NCI-H446 (cell line): ENCODE measurements at regions not wholly inside any gene's neighbourhood (a gene's known extent, or its start where the extent isn't known, plus 50 kb on each side); places are given as distances from the start of the nearest gene placed in this dataset.

Experiments
- DNase-seq, 2 experiments: peaks; one replicate each; lab custom pipeline; 2025; lab: John Stamatoyannopoulos, UW

DNA sequence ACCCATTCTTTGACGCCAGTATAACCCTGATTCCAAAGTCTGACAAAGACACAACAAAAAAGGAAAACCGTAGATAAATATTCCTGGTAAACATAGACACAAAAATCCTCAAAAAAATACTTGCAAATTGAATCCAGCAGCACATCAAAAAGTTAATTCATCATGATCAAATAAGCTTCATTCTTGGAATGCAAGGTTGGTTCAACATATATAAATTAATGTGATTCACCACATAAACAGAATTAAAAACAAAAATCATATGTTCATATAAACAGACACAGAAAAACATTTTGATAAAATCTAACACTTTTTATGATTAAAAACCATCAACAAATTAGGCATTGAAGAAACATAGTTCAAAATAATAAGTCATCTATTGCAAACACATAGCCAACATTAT is 324.2 kb upstream of the TRPC7 start:
- no peak for DNase-seq

- peak in 1 of 2 experiments; percentile 17 for DNase-seq
Measured at GRCh38 chr5:136686192-136686872, 321.0 kb upstream of the TRPC7 start.

GRCh38 chr5:136682986-136683385 is 317.6 kb upstream of the TRPC7 start:
- DNase-seq: no peak

- no peak for DNase-seq
Measured at GRCh38 chr5:136679233-136679632, 313.9 kb upstream of the TRPC7 start.

GRCh38 chr5:136677217-136677616 is 311.9 kb upstream of the TRPC7 start:
- no peak for DNase-seq

DNA sequence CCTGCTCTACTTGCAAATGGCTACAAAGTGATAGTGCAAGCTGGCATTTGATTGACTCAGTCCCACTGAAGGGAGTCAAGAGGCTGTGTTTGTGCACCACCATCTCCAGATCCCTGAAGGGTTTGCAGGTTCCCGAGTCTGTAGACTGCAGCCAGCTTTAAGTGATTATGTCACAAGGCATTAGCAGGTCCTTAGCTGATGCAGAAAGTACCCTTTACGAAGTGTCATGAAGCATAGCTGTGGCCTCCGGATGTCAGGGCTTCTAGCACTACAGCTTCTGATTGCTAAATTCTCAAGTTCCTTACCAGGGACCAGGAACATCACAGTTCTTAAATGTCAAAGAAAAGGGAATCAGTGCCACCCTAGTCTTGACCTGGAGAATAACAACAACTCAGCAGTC is 311.3 kb upstream of the TRPC7 start:
- DNase-seq: no peak

DNA sequence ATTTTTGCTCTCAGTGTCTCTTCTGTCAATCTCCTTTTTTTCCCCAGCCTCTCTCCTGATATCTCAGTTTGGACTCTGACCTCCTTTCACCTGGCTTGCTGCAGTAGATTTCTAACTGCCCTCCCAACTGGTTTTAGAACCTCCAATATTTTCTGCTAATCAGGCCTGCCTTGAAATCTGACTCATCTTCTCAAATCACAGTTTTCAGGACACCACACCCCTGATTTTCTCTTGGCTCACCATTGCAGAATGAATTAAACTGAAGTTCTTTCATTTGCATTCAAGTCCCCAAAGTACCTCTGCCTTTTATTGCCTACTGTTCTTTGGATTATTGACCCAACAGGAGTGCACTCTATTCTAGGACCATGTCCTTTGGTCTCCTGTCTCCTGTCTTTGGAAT is 310.4 kb upstream of the TRPC7 start:
- DNase-seq: no peak

DNA sequence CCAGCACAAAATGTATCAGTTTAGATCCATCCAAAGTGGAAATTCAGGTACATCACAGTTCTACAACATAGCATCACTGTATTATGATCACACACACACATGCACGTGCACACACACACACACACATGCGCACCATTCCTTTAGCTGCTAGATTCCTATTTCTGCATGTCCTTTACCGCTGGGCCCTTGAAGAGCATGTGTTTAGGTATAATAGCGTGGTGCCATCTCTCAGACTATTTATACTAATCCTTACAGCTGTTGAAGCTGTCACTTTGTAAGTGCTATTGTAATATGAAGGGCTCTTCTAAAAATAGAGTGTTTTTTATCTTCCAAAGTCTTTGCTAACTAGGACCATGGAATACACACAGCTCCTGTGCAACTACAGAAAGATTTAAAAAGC is 308.8 kb upstream of the TRPC7 start:
- no peak for DNase-seq

- no peak for DNase-seq
Measured at GRCh38 chr5:136667789-136668188, 302.4 kb upstream of the TRPC7 start.

GRCh38 chr5:136666970-136667620 is 301.8 kb upstream of the TRPC7 start:
- DNase-seq: no peak

DNA sequence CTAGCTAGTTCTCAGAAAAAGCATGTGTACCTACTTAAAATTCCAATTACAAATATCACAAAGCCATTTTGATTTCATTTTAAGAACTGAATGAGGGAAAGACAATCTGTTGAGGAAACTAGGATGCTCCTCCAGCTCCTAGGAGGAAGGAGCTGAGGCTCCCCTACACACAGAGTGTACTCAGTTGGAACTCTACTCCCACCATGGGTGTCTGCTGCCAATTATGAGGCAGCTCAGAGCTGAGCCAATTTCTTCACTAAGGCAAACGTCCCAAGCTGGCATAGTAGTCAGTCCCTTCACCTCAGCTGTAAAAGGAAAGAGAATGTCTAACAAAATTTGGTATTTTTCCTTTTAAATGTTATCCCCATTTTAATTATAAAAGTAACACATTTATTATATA is 300.0 kb upstream of the TRPC7 start:
- DNase-seq: no peak

- DNase-seq: no peak
Measured at GRCh38 chr5:136661026-136661425, 295.7 kb upstream of the TRPC7 start.

DNA sequence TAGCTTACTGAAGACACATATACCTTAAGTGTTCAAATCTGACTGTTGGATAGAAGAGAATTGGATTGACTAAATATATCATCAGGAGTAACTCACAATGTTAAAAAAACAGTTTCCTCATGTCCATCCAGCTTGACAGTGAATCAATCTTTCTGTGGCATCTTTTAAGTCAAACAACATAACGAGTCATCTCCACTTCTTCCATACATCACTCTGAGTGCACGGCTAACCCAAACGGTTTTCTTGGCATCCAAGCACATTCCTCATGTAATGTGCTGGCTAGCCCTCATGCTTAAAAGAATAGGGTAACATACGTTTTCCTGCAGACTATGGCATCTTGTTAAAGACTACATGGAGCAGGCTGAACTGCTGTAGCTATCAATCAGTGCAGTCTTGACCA is 291.5 kb upstream of the TRPC7 start:
- no peak for DNase-seq

- DNase-seq: no peak
Measured at GRCh38 chr5:136655468-136655867, 290.1 kb upstream of the TRPC7 start.

GRCh38 chr5:136646915-136647314 is 281.6 kb upstream of the TRPC7 start:
- no peak for DNase-seq

DNA sequence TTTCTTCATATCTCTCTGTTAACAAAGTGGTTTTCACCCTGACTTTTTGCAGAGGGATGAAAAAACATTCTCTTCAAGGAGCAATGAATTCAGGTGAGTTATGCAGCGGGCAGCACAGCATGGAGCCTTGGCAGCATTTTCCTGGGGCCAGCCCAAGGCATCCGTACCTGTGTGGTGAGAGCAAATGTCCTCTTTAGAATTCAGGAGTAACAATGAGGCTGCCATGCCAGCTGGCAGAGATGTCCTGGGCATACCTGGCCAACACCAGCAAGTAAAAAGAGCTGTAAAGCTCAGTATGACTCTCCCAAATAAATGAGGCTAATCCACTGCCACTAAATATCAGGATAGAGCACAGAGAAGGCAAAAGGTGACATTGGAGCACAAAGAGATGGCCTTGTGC is 277.6 kb upstream of the TRPC7 start:
- DNase-seq: no peak

DNA sequence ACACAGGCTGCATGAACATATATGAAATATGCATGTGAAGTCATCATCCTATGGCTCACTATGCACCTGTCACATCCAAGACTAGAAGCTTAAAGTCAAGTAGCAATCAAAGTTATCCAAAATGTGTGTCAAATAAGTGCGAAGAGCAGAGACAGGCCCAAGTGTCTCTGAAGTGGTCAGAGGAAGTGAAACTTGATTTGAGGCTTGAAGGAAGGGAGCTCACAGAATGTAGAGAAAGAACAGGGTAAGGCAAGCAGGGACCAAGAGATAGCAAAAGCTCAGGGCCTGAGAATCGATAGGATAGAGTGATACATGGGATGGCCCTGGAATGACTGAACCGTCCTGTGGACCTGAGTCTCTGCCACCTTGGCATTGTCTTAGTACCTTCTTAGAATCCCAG is 274.3 kb upstream of the TRPC7 start:
- no peak for DNase-seq

- DNase-seq: no peak
Measured at GRCh38 chr5:136638084-136638483, 272.7 kb upstream of the TRPC7 start.

DNA sequence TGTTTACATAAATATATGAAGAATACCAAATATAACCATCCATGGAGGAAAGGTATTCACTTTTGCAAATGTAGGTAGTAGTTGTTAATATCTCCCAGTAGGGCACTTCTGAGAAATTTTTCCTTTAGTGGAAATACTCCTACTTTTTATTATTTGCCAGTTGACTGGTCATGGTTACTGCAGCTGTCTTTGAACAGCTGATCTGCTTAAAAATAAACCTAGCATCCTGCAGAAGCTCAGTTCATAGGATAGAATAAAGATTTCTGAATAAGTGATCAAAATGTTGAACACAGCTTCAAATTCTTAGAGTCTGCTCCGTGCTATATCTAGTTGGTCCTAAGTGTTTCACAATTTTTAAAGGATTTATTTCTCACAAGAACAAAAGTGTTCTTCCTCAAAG is 270.7 kb upstream of the TRPC7 start:
- no peak for DNase-seq

DNA sequence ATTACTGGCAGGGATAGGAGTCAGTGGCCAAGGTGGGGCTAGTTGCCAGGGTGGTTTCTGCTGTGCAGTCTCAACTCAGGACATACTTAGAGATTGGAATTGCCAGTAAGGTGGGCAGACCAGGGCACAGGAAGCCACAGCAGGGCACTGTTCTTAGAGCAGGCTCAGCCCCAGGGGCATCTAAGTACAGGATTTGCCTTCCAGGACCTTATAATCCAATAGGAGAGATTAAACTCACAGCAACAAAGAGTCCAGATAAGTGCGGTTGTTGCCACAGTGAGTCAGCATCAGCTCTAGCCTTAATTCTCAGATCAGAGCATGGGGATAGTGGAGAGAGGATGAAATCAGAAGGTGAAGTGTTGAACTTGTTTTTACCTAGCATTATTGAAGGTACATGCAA is 265.8 kb upstream of the TRPC7 start:
- no peak for DNase-seq

DNA sequence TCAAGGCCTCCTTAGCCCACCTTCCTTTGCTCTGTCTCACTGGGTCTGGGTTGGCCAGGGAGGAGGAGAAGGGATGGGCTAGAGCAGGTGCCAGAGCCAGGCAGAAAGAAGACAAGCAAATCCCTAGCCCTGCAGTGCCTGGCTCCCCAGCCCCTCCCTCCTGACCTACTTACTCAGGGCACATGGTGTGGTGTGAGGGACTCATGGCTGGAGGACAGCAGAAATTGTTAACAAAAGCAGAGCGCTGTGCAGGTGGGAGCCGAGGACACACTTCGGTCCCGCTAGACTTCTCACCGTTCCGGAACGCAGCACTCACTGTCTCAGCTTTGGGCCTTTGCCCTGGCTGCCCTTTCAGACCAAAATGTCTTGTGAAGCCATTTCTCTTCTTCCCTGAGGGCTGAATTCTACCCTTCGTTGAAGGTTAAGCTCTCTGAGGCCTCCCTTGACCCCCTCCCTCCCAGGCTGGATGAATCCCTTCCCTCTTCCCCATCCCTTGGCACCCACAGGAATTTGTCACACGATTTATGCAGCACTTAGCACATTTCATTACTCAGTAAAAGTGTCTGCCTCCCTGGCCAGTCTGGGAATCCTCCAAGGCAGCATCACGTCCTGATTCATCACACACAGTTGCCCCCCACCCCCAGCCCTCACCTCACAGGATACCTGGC is 263.9 kb upstream of the TRPC7 start:
- no peak for DNase-seq

GRCh38 chr5:136626531-136626930 is 261.2 kb upstream of the TRPC7 start:
- DNase-seq: no peak

GRCh38 chr5:136622747-136623146 is 257.4 kb upstream of the TRPC7 start:
- DNase-seq: no peak

- DNase-seq: no peak
Measured at GRCh38 chr5:136621743-136622142, 256.4 kb upstream of the TRPC7 start.
